HG03565 (cell line): ENCODE measurements at regions not wholly inside any gene's neighbourhood (a gene's known extent, or its start where the extent isn't known, plus 50 kb on each side); places are given as distances from the start of the nearest gene placed in this dataset.
"Not testable (repeated sequence)": the region's sequence is repeated elsewhere in the genome, so short reads cannot be mapped to it uniquely, and the experiment has no call there.

Source experiments
- ATAC-seq: cut with Tn5 transposase; IDR thresholded peaks from one replicate; pipeline ENCODE4 v1.9.1; 2021; ENCODE audit warnings: mild to moderate bottlenecking, moderate library complexity; ENCODE audit not compliant: unreplicated experiment

GRCh38 chr20:59458645-59459044 is 145.7 kb upstream of the PHACTR3 start:
- no peak for ATAC-seq

GRCh38 chr20:59459586-59459985 is 144.8 kb upstream of the PHACTR3 start:
- ATAC-seq, result no peak

- no peak for ATAC-seq
Measured at GRCh38 chr20:59460352-59460751, 144.0 kb upstream of the PHACTR3 start.

GRCh38 chr20:59461526-59461925 is 142.8 kb upstream of the PHACTR3 start:
- ATAC-seq, result no peak

GRCh38 chr20:59462249-59462648 is 142.1 kb upstream of the PHACTR3 start:
- no peak for ATAC-seq

- ATAC-seq, result no peak
Measured at GRCh38 chr20:59463541-59463940, 140.8 kb upstream of the PHACTR3 start.

- ATAC-seq, result no peak
Measured at GRCh38 chr20:59466107-59466815, 138.1 kb upstream of the PHACTR3 start.

GRCh38 chr20:59468831-59469230 is 135.5 kb upstream of the PHACTR3 start:
- no peak for ATAC-seq

GRCh38 chr20:59469267-59470252 is 134.8 kb upstream of the PHACTR3 start:
- no peak for ATAC-seq

GRCh38 chr20:59470521-59470920 is 133.8 kb upstream of the PHACTR3 start:
- ATAC-seq, result no peak

GRCh38 chr20:59471653-59472421 is 132.5 kb upstream of the PHACTR3 start:
- no peak for ATAC-seq

- ATAC-seq, result no peak
Measured at GRCh38 chr20:59473742-59474141, 130.6 kb upstream of the PHACTR3 start.

- no peak for ATAC-seq
Measured at GRCh38 chr20:59481067-59481466, 123.3 kb upstream of the PHACTR3 start.

- ATAC-seq, result no peak
Measured at GRCh38 chr20:59481477-59482018, 122.8 kb upstream of the PHACTR3 start.

- no peak for ATAC-seq
Measured at GRCh38 chr20:59482351-59483187, 121.8 kb upstream of the PHACTR3 start.

GRCh38 chr20:59483481-59483880 is 120.9 kb upstream of the PHACTR3 start:
- no peak for ATAC-seq

GRCh38 chr20:59484228-59484627 is 120.1 kb upstream of the PHACTR3 start:
- no peak for ATAC-seq

GRCh38 chr20:59485576-59486454 is 118.5 kb upstream of the PHACTR3 start:
- no peak for ATAC-seq

GRCh38 chr20:59488459-59488858 is 115.9 kb upstream of the PHACTR3 start:
- ATAC-seq, result not testable (repeated sequence)
